SK-N-SH (cell line): ENCODE measurements at regions not wholly inside any gene's neighbourhood (a gene's known extent, or its start where the extent isn't known, plus 50 kb on each side); places are given as distances from the start of the nearest gene placed in this dataset.

ENCODE experiments used
- CTCF ChIA-PET: fragments of 300-600, 350-600 bp; formaldehyde crosslinking; extraction: SDS; loops from one replicate; lab custom pipeline; 2021; lab: Yijun Ruan, JAX
- POLR2A ChIA-PET: fragments of 350-600 bp; sonication (Branson Sonifier 250); formaldehyde crosslinking; extraction: SDS; loops from one replicate; lab custom pipeline; 2020; ENCODE audit warnings: antibody characterized with exemption, inconsistent platforms; lab: Yijun Ruan, JAX
- DNase-seq: peaks from one replicate; pipeline ENCODE4 v3.0.0; 2012
- H2AFZ ChIP-seq: fragments of 200-600 bp; sonication (generic); 2 replicates; pipeline ENCODE4 v1.8.1; 2016; ENCODE audit warnings: antibody characterized with exemption, mild to moderate bottlenecking, low read depth
- H3F3A ChIP-seq: fragments of 200-600 bp; sonication (generic); replicated peaks from 2 replicates; pipeline ENCODE3; 2016; ENCODE audit warnings: antibody characterized with exemption, mild to moderate bottlenecking; ENCODE audit not compliant: insufficient read depth
- H3K27ac ChIP-seq, 2 experiments: fragments of 200-500 bp in 1 of 2; fragments of 200-600 bp in 1 of 2; sonication (Bioruptor generic) in 1 of 2; sonication (generic), shearing (Covaris generic) in 1 of 2; 2 replicates each; pipeline versions ENCODE4 v1.5.1 to v1.6.1; 2014 to 2016; ENCODE audit warnings: low read depth in 2 of 2, inconsistent platforms in 1 of 2, low read length in 1 of 2, mild to moderate bottlenecking in 1 of 2, mixed read lengths in 1 of 2
- H3K27me3 ChIP-seq: fragments of 200-600 bp; sonication (generic), shearing (Covaris generic); 2 replicates; pipeline ENCODE4 v1.6.1; 2016; ENCODE audit warnings: mixed run types; ENCODE audit not compliant: insufficient read depth
- H3K36me3 ChIP-seq, 2 experiments: fragments of 200-500 bp in 1 of 2; fragments of 200-600 bp in 1 of 2; sonication (Bioruptor generic) in 1 of 2; sonication (generic) in 1 of 2; replicated peaks in 1 of 2; 2 replicates each; pipeline versions ENCODE3 to v1.5.1; 2014 to 2016; ENCODE audit warnings: low read length in 1 of 2, mild to moderate bottlenecking in 1 of 2; ENCODE audit not compliant: insufficient read depth in 2 of 2, control insufficient read depth in 1 of 2
- H3K4me1 ChIP-seq, 2 experiments: fragments of 200-500 bp in 1 of 2; fragments of 200-600 bp in 1 of 2; sonication (Bioruptor generic) in 1 of 2; sonication (generic), shearing (Covaris generic) in 1 of 2; 2 replicates each; pipeline versions ENCODE4 v1.5.1 to v1.6.1; 2014 to 2016; ENCODE audit warnings: low read depth in 1 of 2, low read length in 1 of 2, mixed run types in 1 of 2; ENCODE audit not compliant: insufficient read depth in 2 of 2, control insufficient read depth in 1 of 2
- H3K4me2 ChIP-seq: fragments of 200-600 bp; sonication (generic), shearing (Covaris generic); 2 replicates; pipeline ENCODE4 v1.6.1; 2017; ENCODE audit warnings: mixed run types
- H3K4me3 ChIP-seq, 2 experiments: fragments of 200-500 bp in 1 of 2; fragments of 200-600 bp in 1 of 2; sonication (Bioruptor generic) in 1 of 2; sonication (generic), shearing (Covaris generic) in 1 of 2; 2 replicates each; pipeline versions ENCODE4 v1.5.1 to v1.8.1; 2014 to 2016; ENCODE audit warnings: low read depth in 2 of 2, inconsistent platforms in 1 of 2, low read length in 1 of 2, mild to moderate bottlenecking in 1 of 2, mixed read lengths in 1 of 2, moderate library complexity in 1 of 2
- H3K79me2 ChIP-seq: fragments of 200-600 bp; sonication (generic); 2 replicates; pipeline ENCODE4 v1.8.1; 2017; ENCODE audit warnings: mild to moderate bottlenecking; ENCODE audit not compliant: insufficient read depth
- H3K9ac ChIP-seq: fragments of 200-600 bp; sonication (generic); 2 replicates; pipeline ENCODE4 v1.6.1; 2017; ENCODE audit warnings: mixed run types
- H3K9me2 ChIP-seq: fragments of 200-600 bp; sonication (generic); 2 replicates; pipeline ENCODE4 v1.6.1; 2017; ENCODE audit warnings: mixed run types
- H3K9me3 ChIP-seq: fragments of 200-600 bp; sonication (generic); 2 replicates; pipeline ENCODE4 v1.6.1; 2017; ENCODE audit warnings: mixed run types, mild to moderate bottlenecking, moderate library complexity
- H4K20me1 ChIP-seq: fragments of 200-600 bp; sonication (generic); 2 replicates; pipeline ENCODE4 v1.6.1; 2017; ENCODE audit warnings: mild to moderate bottlenecking, mixed run types; ENCODE audit not compliant: insufficient read depth
- EP300 ChIP-seq, 2 experiments: IDR thresholded peaks; 2 replicates each; pipeline versions ENCODE4 v1.4.0 to v1.6.1; 2012; ENCODE audit warnings: borderline replicate concordance in 1 of 2, low read depth in 1 of 2, low read length in 1 of 2
- FOSL2 ChIP-seq: IDR thresholded peaks from 2 replicates; pipeline ENCODE4 v1.4.0; 2012; ENCODE audit warnings: low read depth, mild to moderate bottlenecking, moderate library complexity, borderline replicate concordance
- FOXJ3 ChIP-seq: sonication (generic); formaldehyde crosslinking; IDR thresholded peaks from 2 replicates; pipeline ENCODE4 v1.5.1; 2020; ENCODE audit warnings: mild to moderate bottlenecking, missing genetic modification reagents
- FOXM1 ChIP-seq: IDR thresholded peaks from 2 replicates; pipeline ENCODE4 v1.4.0; 2012; ENCODE audit warnings: low read depth, mild to moderate bottlenecking
- GABPA ChIP-seq: IDR thresholded peaks from 2 replicates; pipeline ENCODE4 v1.4.0; 2012; ENCODE audit warnings: low read depth, mild to moderate bottlenecking
- IRF3 ChIP-seq: fragments of 150-350 bp; IDR thresholded peaks from 2 replicates; pipeline ENCODE4 v1.6.1; 2016; ENCODE audit warnings: mild to moderate bottlenecking, low read depth, low read length
- NFIC ChIP-seq: IDR thresholded peaks from 2 replicates; pipeline ENCODE4 v1.4.0; 2012; ENCODE audit warnings: borderline replicate concordance
- PBX3 ChIP-seq: IDR thresholded peaks from 2 replicates; pipeline ENCODE4; 2012
- RCOR1 ChIP-seq: fragments of 150-350 bp; IDR thresholded peaks from 2 replicates; pipeline ENCODE4 v1.6.1; 2017; ENCODE audit warnings: antibody characterized with exemption, low read length
- REST ChIP-seq: IDR thresholded peaks from 2 replicates; pipeline ENCODE4 v1.6.1; 2012; ENCODE audit warnings: mild to moderate bottlenecking, low read depth, low read length, moderate library complexity
- RXRA ChIP-seq: IDR thresholded peaks from 2 replicates; pipeline ENCODE4 v1.4.0; 2012; ENCODE audit warnings: low read depth, mild to moderate bottlenecking, borderline replicate concordance
- SIN3A ChIP-seq: IDR thresholded peaks from 2 replicates; pipeline ENCODE4 v1.6.1; 2012; ENCODE audit warnings: low read depth, mild to moderate bottlenecking, low read length, moderate library complexity, borderline replicate concordance
- TCF12 ChIP-seq: IDR thresholded peaks from 2 replicates; pipeline ENCODE4 v1.4.0; 2012
- TEAD4 ChIP-seq: IDR thresholded peaks from 2 replicates; pipeline ENCODE4 v1.4.0; 2012; ENCODE audit warnings: mild to moderate bottlenecking, borderline replicate concordance; ENCODE audit not compliant: insufficient read depth
- USF2 ChIP-seq: fragments of 150-350 bp; IDR thresholded peaks from 2 replicates; pipeline ENCODE4 v1.6.1; 2017; ENCODE audit warnings: antibody characterized with exemption, low read length, low read depth, borderline replicate concordance
- YY1 ChIP-seq: IDR thresholded peaks from 2 replicates; pipeline ENCODE4 v1.4.0; 2012; ENCODE audit warnings: low read depth, mild to moderate bottlenecking
- ZBTB33 ChIP-seq: IDR thresholded peaks from 2 replicates; pipeline ENCODE4 v1.4.0; 2012; ENCODE audit warnings: low read depth, borderline replicate concordance
- WGBS: methylation state at CpG from one replicate; pipeline ENCODE4 v1.1.6; 2017; ENCODE audit warnings: low lambda C conversion rate; 5-methylcytosine and 5-hydroxymethylcytosine counted together

- no peak overlapping the region for H3K27ac ChIP-seq
- H3K4me1 ChIP-seq: peaks cover 0 to 4% of the 10 kb centered on the region in 2 experiments; a peak in 1 of 4 replicates
- no peak overlapping the region for H3K4me3 ChIP-seq
- H3K4me2 ChIP-seq: no peak overlapping the region
- no peak overlapping the region for H3K9ac ChIP-seq
- H3K79me2 ChIP-seq: no peaks in the 10 kb centered on the region
- H3K36me3 ChIP-seq: no peaks in the 10 kb centered on the region
- no peak for DNase-seq
- no peaks in the 10 kb centered on the region for H3K27me3 ChIP-seq
- no peak overlapping the region for H2AFZ ChIP-seq
- no peak for TF ChIP-seq FOXJ3 (CRISPR knock-in tag)
- TF ChIP-seq REST: no peak
- TF ChIP-seq PBX3: no peak
- TF ChIP-seq, all 33 proteins: peak for 0
- Histone ChIP-seq H3K9me3 (no peaks in the 10 kb centered on the region), H4K20me1 (no peaks in the 10 kb centered on the region), H3K9me2 (no peaks in the 10 kb centered on the region), H3F3A (no peaks in the 10 kb centered on the region)
- POLR2A ChIA-PET: no interaction called here
- CTCF ChIA-PET: no interaction called here
- 94% methylated on average over 2 of the region's 2 CpGs for WGBS
These were observed 153.4 kb downstream of the NUAK1 start for GRCh38 chr12:105985383-105985782.

GRCh38 chr12:105986779-105987684 is 151.7 kb downstream of the NUAK1 start:
- Histone ChIP-seq H3K9ac (no peak overlapping the region), H3K27ac (peak overlapping the region in 1 of 2 experiments; percentile 63; a peak in 2 of 4 replicates)
- CTCF ChIA-PET: no interaction called here
- TF ChIP-seq FOSL2: peak; percentile 71
- no peak for TF ChIP-seq SIN3A
- peak; percentile 67; the same call in 1 of the 2 replicates for TF ChIP-seq RXRA
- TF ChIP-seq GABPA: no peak
- TF ChIP-seq NFIC: peak; percentile 74
- TF ChIP-seq FOXM1: peak; percentile 94
- peak; percentile 95 for TF ChIP-seq TEAD4
- TF ChIP-seq ZBTB33: no peak
- TF ChIP-seq RCOR1: no peak
- TF ChIP-seq FOXJ3 (CRISPR knock-in tag): no peak
- no peak for TF ChIP-seq IRF3
- TF ChIP-seq USF2: no peak
- TF ChIP-seq YY1: no peak
- TF ChIP-seq EP300 (IDR thresholded peaks at IDR 0.05; ENCODE audit: borderline replicate concordance in 1 of 2, low read depth in 1 of 2, low read length in 1 of 2): peak; percentile 45 to 99; a peak in 3 of 4 replicates
- TF ChIP-seq TCF12: peak; percentile 98

More at GRCh38 chr12:105986779-105987684, 151.7 kb downstream of the NUAK1 start:
- H4K20me1 ChIP-seq: no peaks in the 10 kb centered on the region
- H3K4me2 ChIP-seq: no peak overlapping the region
- H3K79me2 ChIP-seq: no peaks in the 10 kb centered on the region
- no peaks in the 10 kb centered on the region for H3K27me3 ChIP-seq
- peak overlapping the region; percentile 15; the same call in 1 of the 2 replicates for H2AFZ ChIP-seq
- no peaks in the 10 kb centered on the region for H3K9me2 ChIP-seq
- no peaks in the 10 kb centered on the region for H3K9me3 ChIP-seq
- H3K36me3 ChIP-seq: no peaks in the 10 kb centered on the region
- H3K4me1 ChIP-seq: peaks cover 0 to 4% of the 10 kb centered on the region in 2 experiments; a peak in 1 of 4 replicates
- WGBS: 63% methylated on average over 4 of the region's 4 CpGs
- POLR2A ChIA-PET: no interaction called here
- no peak overlapping the region for H3K4me3 ChIP-seq
- DNase-seq: no peak
- H3F3A ChIP-seq: no peaks in the 10 kb centered on the region
